ENCODE measurements at regions not wholly inside any gene's neighbourhood (a gene's known extent, or its start where the extent isn't known, plus 50 kb on each side); places are given as distances from the start of the nearest gene placed in this dataset.

GRCh38 chr11:103703954-103704353, 332.5 kb upstream of the DDI1 start:
- TF ChIP-seq EZH2 (IDR thresholded peaks at IDR 0.05) (no peak), CTCF (IDR thresholded peaks at IDR 0.05) (no peak)
